ENCODE measurements at regions not wholly inside any gene's neighbourhood (a gene's known extent, or its start where the extent isn't known, plus 50 kb on each side); places are given as distances from the start of the nearest gene placed in this dataset.

DNA sequence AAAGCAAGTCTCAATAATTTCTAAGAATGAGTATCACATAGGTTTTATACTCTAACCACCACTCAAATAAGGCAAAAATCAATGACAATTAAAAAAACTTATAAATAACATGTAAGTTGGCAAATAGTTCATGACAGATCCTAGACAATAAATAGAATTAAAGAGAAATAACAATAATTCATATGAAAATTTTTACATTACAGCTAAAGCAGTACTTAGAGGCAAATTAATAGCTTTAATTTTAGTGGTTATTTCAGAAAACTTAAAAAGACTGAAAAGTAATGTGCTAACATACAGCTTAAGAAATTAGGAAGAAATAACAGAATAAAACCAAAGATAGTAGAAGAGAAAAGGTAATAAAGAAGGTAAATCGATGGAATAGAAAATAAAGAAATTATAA, 179.9 kb upstream of the SPAG17 start:
- H3K27me3 ChIP-seq (ENCODE audit: insufficient read depth, low read depth): no peaks in the 10 kb centered on the region
- ChIA-PET CTCF (no interaction called here), POLR2A (ENCODE audit: unreplicated experiment) (no interaction called here)
- H3K9me2 ChIP-seq (ENCODE audit: insufficient read depth): no peaks in the 10 kb centered on the region
- H2AFZ ChIP-seq: no peak overlapping the region
- H3K79me2 ChIP-seq (ENCODE audit: low read depth): no peaks in the 10 kb centered on the region
- TF ChIP-seq EZH2 (IDR thresholded peaks at IDR 0.05; ENCODE audit: low read depth): no peak
- TF ChIP-seq, protein P1, sequence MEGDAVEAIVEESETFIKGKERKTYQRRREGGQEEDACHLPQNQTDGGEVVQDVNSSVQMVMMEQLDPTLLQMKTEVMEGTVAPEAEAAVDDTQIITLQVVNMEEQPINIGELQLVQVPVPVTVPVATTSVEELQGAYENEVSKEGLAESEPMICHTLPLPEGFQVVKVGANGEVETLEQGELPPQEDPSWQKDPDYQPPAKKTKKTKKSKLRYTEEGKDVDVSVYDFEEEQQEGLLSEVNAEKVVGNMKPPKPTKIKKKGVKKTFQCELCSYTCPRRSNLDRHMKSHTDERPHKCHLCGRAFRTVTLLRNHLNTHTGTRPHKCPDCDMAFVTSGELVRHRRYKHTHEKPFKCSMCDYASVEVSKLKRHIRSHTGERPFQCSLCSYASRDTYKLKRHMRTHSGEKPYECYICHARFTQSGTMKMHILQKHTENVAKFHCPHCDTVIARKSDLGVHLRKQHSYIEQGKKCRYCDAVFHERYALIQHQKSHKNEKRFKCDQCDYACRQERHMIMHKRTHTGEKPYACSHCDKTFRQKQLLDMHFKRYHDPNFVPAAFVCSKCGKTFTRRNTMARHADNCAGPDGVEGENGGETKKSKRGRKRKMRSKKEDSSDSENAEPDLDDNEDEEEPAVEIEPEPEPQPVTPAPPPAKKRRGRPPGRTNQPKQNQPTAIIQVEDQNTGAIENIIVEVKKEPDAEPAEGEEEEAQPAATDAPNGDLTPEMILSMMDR (conservative IDR thresholded peaks at IDR 0.05): no peak
- no peak for DNase-seq
- H3K27ac ChIP-seq: no peak overlapping the region
- H3F3A ChIP-seq (ENCODE audit: insufficient read depth, low read depth): no peaks in the 10 kb centered on the region
- no peaks in the 10 kb centered on the region for H4K20me1 ChIP-seq (ENCODE audit: insufficient read depth)
- peaks cover 15% of the 10 kb centered on the region; the same call in 1 of the 2 replicates for H3K9me3 ChIP-seq (ENCODE audit: insufficient read depth, low read depth)
- H3K4me3 ChIP-seq: no peak overlapping the region
- no peaks in the 10 kb centered on the region for H3K36me3 ChIP-seq (ENCODE audit: low read depth)
- no peak overlapping the region for H3K4me2 ChIP-seq
- intact Hi-C loops (cut with micrococcal nuclease; ENCODE audit: unreplicated experiment): no loop called here
- BruUV-seq (replicated peaks): no TSS peak
- H3K4me1 ChIP-seq (replicated peaks; ENCODE audit: insufficient read depth): 0 out of 2 replicates have a peak, but pooled peaks cover 5% of the 10 kb centered on the region

DNA sequence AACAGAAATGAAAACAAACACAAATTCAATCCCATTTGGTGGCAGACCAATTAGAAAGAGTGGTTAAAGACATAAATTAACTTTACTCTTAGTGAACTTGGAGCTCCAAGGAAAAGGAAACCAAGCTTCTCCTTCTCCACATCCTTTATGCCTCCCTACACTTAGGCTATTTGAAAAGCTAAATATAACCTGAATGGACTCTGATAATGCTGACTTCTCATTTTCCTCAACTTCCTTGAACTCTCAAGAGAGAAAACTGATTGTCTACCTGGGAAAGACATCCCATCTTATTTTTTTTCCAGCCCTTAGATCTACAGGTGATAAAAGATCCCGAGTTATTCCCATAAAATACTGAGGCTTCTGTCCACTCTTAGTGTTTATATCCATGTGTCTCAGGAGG, 178.4 kb upstream of the SPAG17 start:
- intact Hi-C loops (cut with micrococcal nuclease; ENCODE audit: unreplicated experiment): no loop called here
- no peak overlapping the region for H3K27ac ChIP-seq
- peaks cover 15% of the 10 kb centered on the region; the same call in 1 of the 2 replicates for H3K9me3 ChIP-seq (ENCODE audit: insufficient read depth, low read depth)
- DNase-seq: no peak
- no peaks in the 10 kb centered on the region for H3K36me3 ChIP-seq (ENCODE audit: low read depth)
- H3K9me2 ChIP-seq (ENCODE audit: insufficient read depth): no peaks in the 10 kb centered on the region
- CTCF ChIA-PET: no interaction called here
- POLR2A ChIA-PET (ENCODE audit: unreplicated experiment): no interaction called here
- 0 out of 2 replicates have a peak, but pooled peaks cover 5% of the 10 kb centered on the region for H3K4me1 ChIP-seq (replicated peaks; ENCODE audit: insufficient read depth)
- no peak overlapping the region for H3K4me2 ChIP-seq
- H3F3A ChIP-seq (ENCODE audit: insufficient read depth, low read depth): no peaks in the 10 kb centered on the region
- H3K27me3 ChIP-seq (ENCODE audit: insufficient read depth, low read depth): no peaks in the 10 kb centered on the region
- no peaks in the 10 kb centered on the region for H4K20me1 ChIP-seq (ENCODE audit: insufficient read depth)
- no peak overlapping the region for H3K4me3 ChIP-seq
- TF ChIP-seq EZH2 (IDR thresholded peaks at IDR 0.05; ENCODE audit: low read depth): no peak
- TF ChIP-seq, protein P1 (conservative IDR thresholded peaks at IDR 0.05): no peak
- H2AFZ ChIP-seq: no peak overlapping the region
- H3K79me2 ChIP-seq (ENCODE audit: low read depth): no peaks in the 10 kb centered on the region
- BruUV-seq (replicated peaks): no TSS peak

DNA sequence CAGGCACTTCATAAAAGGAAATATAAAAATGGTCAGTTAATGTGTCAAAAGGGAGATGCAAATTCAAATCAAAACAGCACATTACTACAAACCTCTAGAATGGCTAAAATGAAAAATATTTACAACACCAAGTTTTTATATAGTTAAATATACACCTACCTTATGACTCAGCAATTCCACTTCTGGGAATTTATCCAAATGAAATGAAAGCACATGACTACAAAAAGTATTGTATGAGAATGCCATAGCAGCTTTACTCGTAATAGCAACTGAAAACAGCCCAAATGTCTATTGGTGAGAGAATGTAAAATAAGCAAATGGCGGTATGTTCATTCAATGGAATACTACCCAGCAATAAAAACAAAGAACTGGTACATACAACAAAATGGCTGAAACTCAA, 175.8 kb upstream of the SPAG17 start:
- Histone ChIP-seq H3K9me2 (ENCODE audit: insufficient read depth) (no peaks in the 10 kb centered on the region), H3K27ac (no peak overlapping the region), H3K79me2 (ENCODE audit: low read depth) (no peaks in the 10 kb centered on the region), H3K27me3 (ENCODE audit: insufficient read depth, low read depth) (no peaks in the 10 kb centered on the region), H3K4me1 (replicated peaks; ENCODE audit: insufficient read depth) (0 out of 2 replicates have a peak, but pooled peaks cover 5% of the 10 kb centered on the region), H3F3A (ENCODE audit: insufficient read depth, low read depth) (no peaks in the 10 kb centered on the region), H3K36me3 (ENCODE audit: low read depth) (no peaks in the 10 kb centered on the region), H3K9me3 (ENCODE audit: insufficient read depth, low read depth) (peaks cover 20% of the 10 kb centered on the region), H2AFZ (peak overlapping the region; percentile 10; the same call in 1 of the 2 replicates), H4K20me1 (ENCODE audit: insufficient read depth) (no peaks in the 10 kb centered on the region), H3K4me3 (no peak overlapping the region), H3K4me2 (no peak overlapping the region)
- CTCF ChIA-PET: no interaction called here
- BruUV-seq (replicated peaks): no TSS peak
- DNase-seq: no peak
- TF ChIP-seq, protein P1 (conservative IDR thresholded peaks at IDR 0.05): no peak
- no peak for TF ChIP-seq EZH2 (IDR thresholded peaks at IDR 0.05; ENCODE audit: low read depth)
- POLR2A ChIA-PET (ENCODE audit: unreplicated experiment): no interaction called here
- intact Hi-C loops (cut with micrococcal nuclease; ENCODE audit: unreplicated experiment): no loop called here
